ENCODE measurements at regions not wholly inside any gene's neighbourhood (a gene's known extent, or its start where the extent isn't known, plus 50 kb on each side); places are given as distances from the start of the nearest gene placed in this dataset.

- DNase-seq (ENCODE audit: low read depth in 2 of 2), result no peak
These were observed 118.9 kb upstream of the NXT1 start for GRCh38 chr20:23231561-23232218.

- DNase-seq (ENCODE audit: low read depth in 2 of 2), result no peak
These were observed 119.7 kb upstream of the NXT1 start for GRCh38 chr20:23230766-23231385.

GRCh38 chr20:23229989-23230388 is 120.6 kb upstream of the NXT1 start:
- DNase-seq (ENCODE audit: low read depth in 2 of 2), result no peak

DNA sequence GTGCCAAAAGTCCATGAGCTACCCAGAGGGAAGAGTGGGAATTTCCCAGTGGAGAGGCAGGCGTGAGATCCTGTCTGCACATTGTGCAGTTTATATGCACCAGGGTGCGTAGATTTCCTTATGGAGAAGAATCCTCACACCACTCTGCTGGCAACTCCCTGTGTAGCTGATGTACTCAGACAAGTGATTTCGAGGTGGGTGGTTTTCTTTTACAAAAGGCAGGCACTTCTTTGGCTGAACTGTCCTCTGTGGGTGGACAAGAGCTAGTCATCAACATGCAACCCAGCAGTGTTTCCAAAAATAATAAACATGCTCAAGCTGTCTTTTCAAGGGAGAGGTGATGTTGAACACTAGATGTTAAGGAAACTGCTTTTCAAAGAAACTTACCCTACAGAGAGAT is 121.7 kb upstream of the NXT1 start:
- DNase-seq (ENCODE audit: low read depth in 2 of 2), result no peak

- no peak for DNase-seq (ENCODE audit: low read depth in 2 of 2)
These were observed 122.6 kb upstream of the NXT1 start for GRCh38 chr20:23227976-23228375.

GRCh38 chr20:23227274-23227673 is 123.3 kb upstream of the NXT1 start:
- DNase-seq (ENCODE audit: low read depth in 2 of 2), result no peak

DNA sequence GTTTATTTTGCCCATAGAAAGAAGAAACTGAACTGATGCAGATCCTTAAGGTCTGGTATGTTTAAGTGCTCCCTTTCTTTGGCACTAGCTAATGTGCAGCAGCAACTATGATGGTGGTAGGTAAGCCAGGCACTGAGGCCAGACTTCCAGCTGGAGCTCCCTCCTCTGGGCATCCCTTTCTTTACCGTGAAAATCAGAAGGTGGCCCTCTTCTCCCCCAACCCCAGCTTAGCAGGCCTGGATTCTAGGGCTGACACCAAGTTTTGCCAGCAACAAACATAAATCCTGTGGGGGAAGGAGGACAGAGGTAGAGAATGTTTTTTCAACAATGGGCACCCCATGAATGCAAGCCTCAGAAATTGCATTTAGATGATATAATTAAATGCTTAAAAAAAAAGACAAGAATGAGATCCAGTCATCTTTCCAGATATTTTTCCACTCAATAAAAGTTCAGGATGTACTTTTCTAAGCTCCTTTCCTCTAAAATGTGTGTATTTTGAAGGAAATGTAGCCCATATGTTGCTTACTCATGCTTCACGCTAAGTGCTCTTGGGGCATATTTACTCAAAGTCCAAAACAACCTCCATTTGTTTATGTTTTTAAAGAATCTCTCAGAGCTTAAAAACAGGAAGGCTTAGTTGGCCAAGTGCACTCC is 123.9 kb upstream of the NXT1 start:
- no peak for DNase-seq (ENCODE audit: low read depth in 2 of 2)

DNA sequence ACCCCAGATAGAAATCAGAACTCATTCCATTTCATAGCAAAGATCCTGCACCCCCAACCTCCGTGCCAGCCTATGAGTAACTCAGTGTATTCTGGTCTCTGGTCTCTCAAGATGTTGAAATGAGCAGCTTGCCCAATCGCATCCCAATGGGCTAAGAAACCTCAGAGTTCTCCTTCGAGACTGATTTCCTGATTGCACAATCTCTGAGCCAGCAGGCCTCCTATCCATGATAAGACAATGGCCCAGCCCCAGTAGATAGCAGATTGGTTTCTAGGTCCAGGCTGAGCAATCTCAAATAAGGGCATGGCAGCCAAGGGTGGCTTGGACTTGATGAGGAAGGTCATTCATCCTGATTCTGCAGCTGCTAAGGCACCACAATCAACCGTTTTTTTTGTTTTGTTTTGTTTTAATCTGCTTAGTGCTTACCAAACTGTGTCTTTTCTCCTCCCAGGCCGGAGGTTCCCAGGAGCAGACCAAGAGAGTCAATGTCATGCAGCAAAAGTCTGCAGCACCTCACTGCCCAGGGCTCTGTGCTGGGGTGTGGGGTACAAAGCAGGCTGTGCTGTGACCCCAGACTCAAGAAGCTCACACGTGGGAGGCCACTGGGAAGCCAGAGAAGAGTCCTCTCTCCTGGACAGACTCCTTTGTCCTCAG is 125.1 kb upstream of the NXT1 start:
- no peak for DNase-seq (ENCODE audit: low read depth in 2 of 2)

GRCh38 chr20:23224806-23225205 is 125.8 kb upstream of the NXT1 start:
- DNase-seq (ENCODE audit: low read depth in 2 of 2), result no peak

DNA sequence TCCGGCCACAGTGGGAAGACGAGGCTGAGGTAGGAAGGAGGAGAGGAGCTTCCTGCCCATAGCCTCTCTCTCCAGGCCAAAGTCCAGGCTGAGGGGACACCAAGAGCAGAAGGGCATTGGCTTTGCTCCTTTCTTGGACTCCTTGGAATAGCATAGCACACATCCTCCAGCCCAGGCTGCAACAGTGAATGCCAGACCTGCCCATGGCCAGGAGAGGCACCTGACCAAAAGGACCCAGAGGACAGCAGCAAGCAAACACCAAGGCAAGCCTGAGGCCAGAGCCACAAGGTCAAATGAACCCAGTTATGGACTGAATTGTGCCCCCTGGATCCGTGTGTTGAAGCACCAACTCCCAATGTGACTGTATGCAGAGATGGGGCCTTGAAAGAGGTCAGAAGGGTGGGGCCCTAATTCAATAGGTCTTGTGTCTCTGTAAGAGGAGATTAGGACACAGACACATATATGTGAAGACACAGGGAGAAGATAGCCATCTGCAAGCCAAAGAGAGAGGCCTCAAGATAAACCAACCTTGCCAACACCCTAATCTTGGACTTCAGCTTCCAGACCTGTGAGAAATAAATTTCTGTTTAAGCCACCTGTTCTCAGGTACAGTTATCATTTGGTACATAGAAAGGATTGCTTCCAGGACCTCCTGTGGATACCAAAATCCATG is 126.5 kb upstream of the NXT1 start:
- no peak for DNase-seq (ENCODE audit: low read depth in 2 of 2)

GRCh38 chr20:23222531-23223200 is 127.9 kb upstream of the NXT1 start:
- DNase-seq (ENCODE audit: low read depth in 2 of 2), result no peak

DNA sequence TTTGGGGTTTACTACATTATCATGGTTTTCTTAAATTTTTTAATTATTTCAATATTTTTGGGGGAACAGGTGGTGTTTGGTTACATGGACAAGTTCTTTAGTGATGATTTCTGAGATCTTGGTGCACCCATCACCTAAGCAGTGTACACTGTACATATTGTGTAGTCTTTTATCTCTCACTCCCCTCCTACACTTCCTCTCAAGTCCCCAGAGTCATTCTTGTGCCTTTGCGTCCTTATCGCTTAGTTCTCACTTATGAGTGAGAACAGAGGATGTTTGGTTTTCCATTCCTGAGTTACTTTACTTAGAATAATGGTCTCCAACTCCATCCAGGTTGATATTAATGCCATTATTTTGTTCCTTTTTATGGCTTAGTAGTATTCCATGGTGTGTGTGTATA is 130.9 kb upstream of the CD93 start:
- DNase-seq (ENCODE audit: low read depth in 2 of 2), result no peak

DNA sequence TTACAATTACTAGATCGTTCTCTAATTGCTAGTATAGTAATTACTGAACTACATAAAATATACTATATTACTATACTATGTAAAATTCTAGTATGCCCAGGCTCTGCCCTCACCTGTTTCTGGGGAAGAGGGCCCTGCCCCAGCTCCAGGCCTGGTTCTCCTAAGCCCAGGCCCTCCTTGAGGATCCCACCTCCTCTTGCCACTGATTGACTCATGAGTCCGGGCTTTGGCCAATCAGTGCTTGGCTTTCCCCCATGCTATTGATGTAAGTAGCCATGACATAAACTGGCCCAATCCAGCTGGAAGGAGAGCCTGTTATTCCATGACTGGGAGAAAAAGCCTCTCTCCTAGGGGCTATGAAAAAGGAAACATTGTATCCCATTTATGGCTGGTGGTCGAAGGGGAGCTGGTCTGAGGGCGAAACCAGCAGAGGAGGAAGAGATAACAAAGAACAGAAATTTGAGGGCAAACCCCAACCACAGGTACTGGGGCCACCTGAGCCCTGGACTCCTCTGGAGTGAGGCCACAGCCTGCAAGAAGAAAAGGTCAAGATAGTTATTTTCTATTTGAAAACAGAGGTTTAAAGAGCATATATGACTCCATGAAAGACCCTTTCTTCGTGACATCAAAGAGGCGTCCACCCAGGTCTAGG is 129.3 kb upstream of the CD93 start:
- no peak for DNase-seq (ENCODE audit: low read depth in 2 of 2)

- DNase-seq (ENCODE audit: low read depth in 2 of 2), result no peak
These were observed 128.8 kb upstream of the CD93 start for GRCh38 chr20:23214903-23215302.

- DNase-seq (ENCODE audit: low read depth in 2 of 2), result no peak
These were observed 126.4 kb upstream of the CD93 start for GRCh38 chr20:23212464-23212995.

GRCh38 chr20:23212011-23212410 is 125.9 kb upstream of the CD93 start:
- no peak for DNase-seq (ENCODE audit: low read depth in 2 of 2)

DNA sequence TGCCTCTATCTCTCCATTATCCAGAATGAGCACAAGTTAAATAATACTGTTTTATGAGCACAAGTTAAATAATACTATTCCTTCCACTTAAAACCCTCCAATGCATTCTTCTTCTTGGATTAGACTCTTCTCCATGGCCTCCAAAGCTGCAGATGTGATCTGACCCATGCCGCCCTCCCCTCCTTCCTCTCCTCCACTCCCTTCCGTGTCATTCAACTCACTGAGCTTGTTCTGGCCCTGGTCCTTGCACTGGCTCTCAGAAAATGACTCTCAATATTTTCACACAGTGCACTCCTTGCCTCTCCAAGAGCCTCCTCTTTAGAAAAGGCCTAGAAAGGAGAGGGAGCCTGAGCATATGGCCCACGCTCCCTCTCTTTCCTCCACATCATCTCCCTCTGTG is 125.0 kb upstream of the CD93 start:
- DNase-seq (ENCODE audit: low read depth in 2 of 2), result no peak

GRCh38 chr20:23207826-23208540 is 121.9 kb upstream of the CD93 start:
- no peak for DNase-seq (ENCODE audit: low read depth in 2 of 2)

- DNase-seq (ENCODE audit: low read depth in 2 of 2), result no peak
These were observed 120.9 kb upstream of the CD93 start for GRCh38 chr20:23206995-23207394.

DNA sequence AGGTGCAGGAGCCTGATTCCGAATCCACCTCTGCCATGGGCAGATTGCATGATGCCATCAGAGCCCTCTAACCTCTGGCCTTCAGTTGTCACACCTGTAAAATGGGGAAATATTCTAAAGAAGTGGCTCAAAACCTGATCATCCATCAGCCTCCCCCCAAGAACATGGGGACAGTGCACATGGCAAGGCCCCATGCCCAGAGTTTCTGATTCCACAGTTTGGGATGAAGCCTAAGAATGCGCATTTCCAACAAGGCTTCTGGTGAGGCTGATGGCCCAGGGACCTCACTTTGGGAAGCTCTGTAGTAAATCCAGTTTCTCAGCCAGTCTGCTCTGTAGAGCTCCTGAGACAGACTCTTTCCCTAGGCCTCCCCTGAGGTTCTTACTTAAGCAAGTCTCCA is 119.9 kb upstream of the CD93 start:
- no peak for DNase-seq (ENCODE audit: low read depth in 2 of 2)
